ENCODE measurements at regions not wholly inside any gene's neighbourhood (a gene's known extent, or its start where the extent isn't known, plus 50 kb on each side); places are given as distances from the start of the nearest gene placed in this dataset.
"Not testable (repeated sequence)": the region's sequence is repeated elsewhere in the genome, so short reads cannot be mapped to it uniquely, and the experiment has no call there.

DNA sequence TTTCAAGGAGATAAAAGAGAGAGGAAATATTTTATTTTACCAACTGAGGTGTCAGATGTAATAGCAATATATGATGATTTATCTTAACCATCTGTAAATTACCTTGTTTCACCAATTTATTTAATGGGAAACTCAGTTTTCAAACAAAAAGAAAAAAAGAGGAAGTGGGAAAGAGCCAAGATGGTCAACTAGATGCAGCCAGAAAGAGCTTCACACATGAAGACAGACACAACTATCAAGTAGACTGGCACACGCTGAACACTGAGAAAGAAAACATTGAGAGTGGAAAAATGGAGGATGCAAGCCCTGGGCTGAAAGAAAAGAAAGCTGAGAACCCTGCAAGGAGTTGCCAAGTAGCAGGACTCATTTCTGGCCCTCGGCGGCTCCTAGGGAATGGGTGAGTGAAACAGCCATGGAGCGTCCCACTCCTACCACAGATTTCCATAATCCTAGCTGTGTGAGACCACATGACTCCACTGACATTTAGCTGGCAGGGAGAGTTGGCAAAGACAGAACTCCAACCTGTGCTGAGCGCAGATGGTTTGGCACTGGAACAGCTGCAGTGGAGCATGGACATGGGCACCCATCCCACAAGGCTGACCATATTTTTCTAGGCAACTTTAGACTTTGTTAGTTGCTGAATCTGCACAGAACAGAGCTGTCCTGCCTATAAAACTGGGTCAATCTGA, 409.3 kb downstream of the FAM47B start:
- Mint-ChIP-seq H3K27me3 (no peaks in the 10 kb centered on the region), H3K36me3 (no peaks in the 10 kb centered on the region), H3K4me3 (no peak overlapping the region), H3K9me3 (peaks cover 13% of the 10 kb centered on the region), H3K27ac (no peak overlapping the region), H3K4me1 (ENCODE audit: low read depth in 2 of 2) (no peaks in the 10 kb centered on the region)
- DNase-seq (ENCODE audit: low spot score) (no peak), ATAC-seq (no peak)

- ATAC-seq (no peak), DNase-seq (ENCODE audit: low spot score) (no peak)
- Mint-ChIP-seq H3K27ac (no peak overlapping the region), H3K36me3 (no peaks in the 10 kb centered on the region), H3K9me3 (peaks cover 14% of the 10 kb centered on the region), H3K4me3 (no peak overlapping the region), H3K4me1 (ENCODE audit: low read depth in 2 of 2) (no peaks in the 10 kb centered on the region), H3K27me3 (no peaks in the 10 kb centered on the region)
These were observed 415.1 kb downstream of the FAM47B start for GRCh38 chrX:35357656-35358055.

GRCh38 chrX:35362866-35363265, 420.3 kb downstream of the FAM47B start:
- H3K4me3 Mint-ChIP-seq: no peak overlapping the region
- H3K36me3 Mint-ChIP-seq: no peaks in the 10 kb centered on the region
- ATAC-seq (no peak), DNase-seq (ENCODE audit: low spot score) (no peak)
- H3K27me3 Mint-ChIP-seq: no peaks in the 10 kb centered on the region
- no peaks in the 10 kb centered on the region for H3K4me1 Mint-ChIP-seq (ENCODE audit: low read depth in 2 of 2)
- peaks cover 5% of the 10 kb centered on the region for H3K9me3 Mint-ChIP-seq
- H3K27ac Mint-ChIP-seq: no peak overlapping the region

DNA sequence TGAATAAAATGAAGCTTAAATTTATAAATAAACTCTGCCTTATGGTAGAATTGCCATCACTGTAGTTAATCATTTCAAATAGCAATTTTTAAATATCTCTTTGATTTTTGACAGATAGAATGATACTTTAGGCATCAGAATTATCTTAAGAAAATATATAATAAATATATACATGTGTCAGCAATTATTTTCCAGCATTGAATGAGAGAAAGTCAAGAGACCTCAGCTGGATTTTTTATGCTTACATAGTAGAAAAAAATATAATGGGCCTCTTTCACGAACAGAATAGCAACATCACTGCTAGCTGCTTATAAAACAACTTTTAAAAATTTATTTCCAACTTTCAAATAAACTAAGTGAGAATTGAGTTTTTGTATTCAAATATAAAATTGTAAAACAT, 424.0 kb upstream of the MAGEB16 start:
- Mint-ChIP-seq H3K27ac (no peak overlapping the region), H3K36me3 (no peaks in the 10 kb centered on the region), H3K4me3 (no peak overlapping the region), H3K9me3 (peaks cover 4% of the 10 kb centered on the region), H3K27me3 (no peaks in the 10 kb centered on the region), H3K4me1 (ENCODE audit: low read depth in 2 of 2) (no peaks in the 10 kb centered on the region)
- DNase-seq (ENCODE audit: low spot score): no peak
- ATAC-seq: no peak

DNA sequence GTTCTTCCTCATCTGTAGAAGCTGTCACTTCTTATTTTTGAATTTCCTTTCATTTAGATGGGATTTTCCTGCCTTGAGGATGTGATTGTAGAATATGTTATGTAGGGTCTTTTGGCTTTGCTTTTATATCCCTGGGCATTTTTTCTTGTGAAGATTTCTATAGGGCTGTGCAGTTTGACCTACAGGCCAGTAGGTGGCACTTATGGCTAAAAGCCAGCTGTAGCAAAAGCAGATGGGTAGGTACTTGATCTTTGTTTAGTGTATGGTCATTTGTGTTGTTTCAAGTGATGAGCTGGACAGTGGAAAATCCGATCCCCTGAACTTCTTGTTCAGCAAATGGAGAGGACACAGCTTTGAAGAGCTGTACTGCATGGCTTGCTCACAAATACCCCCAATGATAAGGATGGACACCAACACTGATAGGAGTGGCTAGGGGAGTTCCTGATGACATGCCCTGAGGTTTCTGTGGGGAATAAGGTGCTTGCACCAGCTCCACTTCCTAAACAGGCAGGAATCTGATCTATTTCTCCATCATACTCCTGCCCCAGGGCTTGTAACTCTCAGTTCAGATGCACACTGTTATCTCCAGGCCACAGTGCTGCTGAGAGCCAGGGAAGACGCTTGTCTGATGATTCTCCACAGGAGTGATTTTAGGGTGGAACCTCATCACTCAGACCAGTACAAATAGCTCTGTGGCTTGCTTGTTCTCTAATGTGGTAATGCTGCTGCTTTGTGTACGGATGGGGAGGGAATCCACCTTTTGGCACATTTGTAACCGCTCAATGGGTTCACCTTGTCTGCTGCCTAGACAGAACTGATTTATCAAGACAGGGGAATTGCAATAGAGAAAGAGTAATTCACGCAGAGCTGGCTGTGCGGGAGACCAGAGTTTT, 417.1 kb upstream of the MAGEB16 start:
- no peaks in the 10 kb centered on the region for H3K36me3 Mint-ChIP-seq
- H3K4me3 Mint-ChIP-seq: no peak overlapping the region
- peaks cover 3% of the 10 kb centered on the region for H3K9me3 Mint-ChIP-seq
- no peak for ATAC-seq
- no peaks in the 10 kb centered on the region for H3K4me1 Mint-ChIP-seq (ENCODE audit: low read depth in 2 of 2)
- DNase-seq (ENCODE audit: low spot score): no peak
- H3K27ac Mint-ChIP-seq: no peak overlapping the region
- no peaks in the 10 kb centered on the region for H3K27me3 Mint-ChIP-seq

GRCh38 chrX:35381709-35382108, 416.4 kb upstream of the MAGEB16 start:
- not testable (repeated sequence) for ATAC-seq; H3K36me3 Mint-ChIP-seq; H3K27ac Mint-ChIP-seq; H3K4me3 Mint-ChIP-seq; H3K9me3 Mint-ChIP-seq; H3K4me1 Mint-ChIP-seq (ENCODE audit: low read depth in 2 of 2); H3K27me3 Mint-ChIP-seq; DNase-seq (ENCODE audit: low spot score)

DNA sequence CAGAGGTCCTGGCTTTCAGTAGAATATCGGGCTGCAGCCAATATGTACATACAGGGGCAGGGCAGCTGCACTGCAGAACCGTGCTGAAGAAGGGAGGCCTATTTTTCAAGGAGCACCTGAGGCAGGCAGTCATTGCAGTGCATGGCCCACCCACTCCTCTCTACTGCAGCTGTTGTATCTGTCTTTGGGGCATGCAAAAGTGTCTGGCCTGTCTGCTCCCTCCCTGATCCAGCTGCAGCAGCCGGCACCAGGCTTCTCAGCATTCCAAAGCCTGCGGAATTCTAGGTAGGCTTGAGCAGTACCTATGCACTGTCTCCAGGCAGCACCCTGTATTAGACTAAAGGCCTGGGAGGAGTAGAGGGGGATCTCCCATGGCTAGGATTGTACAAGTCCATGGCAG, 415.2 kb upstream of the MAGEB16 start:
- no peaks in the 10 kb centered on the region for H3K9me3 Mint-ChIP-seq

DNA sequence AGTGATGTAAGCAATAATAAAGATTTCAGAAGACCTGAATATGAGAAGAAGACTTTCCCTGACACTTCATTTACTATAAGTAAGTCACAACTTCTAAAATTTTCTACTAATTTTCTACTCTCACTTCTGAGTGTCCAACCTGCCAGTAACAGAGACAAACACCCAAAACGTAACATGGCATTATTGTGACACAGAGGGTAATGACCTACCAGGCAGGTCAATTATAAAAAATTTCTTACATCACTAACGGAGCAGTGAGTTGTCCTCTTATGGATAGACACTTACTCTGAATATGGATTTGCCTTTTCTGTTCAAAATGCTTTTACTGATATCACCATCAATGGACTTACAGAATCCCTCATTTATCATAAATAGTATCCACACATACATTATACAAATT, 405.9 kb upstream of the MAGEB16 start:
- no peak overlapping the region for H3K4me3 Mint-ChIP-seq
- H3K9me3 Mint-ChIP-seq: peaks cover 4% of the 10 kb centered on the region
- H3K27ac Mint-ChIP-seq: no peak overlapping the region
- no peak for ATAC-seq
- H3K36me3 Mint-ChIP-seq: no peaks in the 10 kb centered on the region
- no peaks in the 10 kb centered on the region for H3K27me3 Mint-ChIP-seq
- no peaks in the 10 kb centered on the region for H3K4me1 Mint-ChIP-seq (ENCODE audit: low read depth in 2 of 2)
- DNase-seq (ENCODE audit: low spot score): no peak

More for the DNA sequence above, 415.2 kb upstream of the MAGEB16 start:
- Mint-ChIP-seq H3K4me3 (no peak overlapping the region), H3K4me1 (ENCODE audit: low read depth in 2 of 2) (no peaks in the 10 kb centered on the region), H3K36me3 (no peaks in the 10 kb centered on the region), H3K27me3 (no peaks in the 10 kb centered on the region), H3K27ac (no peak overlapping the region)
- DNase-seq (ENCODE audit: low spot score) (no peak), ATAC-seq (no peak)

DNA sequence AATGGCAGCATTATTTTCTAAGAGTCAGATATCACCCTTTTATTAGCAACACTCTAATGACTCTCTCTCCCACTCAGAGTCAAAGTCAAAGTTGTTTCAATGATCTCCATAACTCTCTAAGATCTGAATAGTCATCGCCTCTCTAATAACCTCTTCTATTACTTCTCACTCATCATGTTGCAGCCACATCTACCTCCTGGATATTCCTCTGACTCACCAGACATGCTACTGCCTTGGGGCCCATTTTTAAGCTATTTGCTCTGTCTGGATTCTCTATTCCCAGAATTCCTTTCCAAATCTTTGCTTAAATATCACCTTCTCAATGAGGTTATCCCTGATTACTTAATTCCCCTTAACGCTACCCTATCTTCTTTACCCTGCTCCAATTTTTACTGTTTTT, 391.8 kb upstream of the MAGEB16 start:
- Mint-ChIP-seq H3K4me3 (no peak overlapping the region), H3K4me1 (ENCODE audit: low read depth in 2 of 2) (no peaks in the 10 kb centered on the region), H3K9me3 (peaks cover 7% of the 10 kb centered on the region), H3K36me3 (no peaks in the 10 kb centered on the region), H3K27ac (no peak overlapping the region), H3K27me3 (no peaks in the 10 kb centered on the region)
- DNase-seq (ENCODE audit: low spot score) (no peak), ATAC-seq (no peak)

- ATAC-seq (no peak), DNase-seq (ENCODE audit: low spot score) (no peak)
- Mint-ChIP-seq H3K27ac (no peak overlapping the region), H3K4me3 (no peak overlapping the region), H3K9me3 (peaks cover 8% of the 10 kb centered on the region), H3K4me1 (ENCODE audit: low read depth in 2 of 2) (no peaks in the 10 kb centered on the region), H3K27me3 (no peaks in the 10 kb centered on the region), H3K36me3 (no peaks in the 10 kb centered on the region)
These were observed 381.4 kb upstream of the MAGEB16 start for GRCh38 chrX:35416782-35417181.

GRCh38 chrX:35432056-35432455, 366.1 kb upstream of the MAGEB16 start:
- Mint-ChIP-seq H3K27ac (no peak overlapping the region), H3K36me3 (no peaks in the 10 kb centered on the region), H3K4me1 (ENCODE audit: low read depth in 2 of 2) (no peaks in the 10 kb centered on the region), H3K4me3 (no peak overlapping the region), H3K27me3 (no peaks in the 10 kb centered on the region), H3K9me3 (peaks cover 3% of the 10 kb centered on the region)
- no peak for ATAC-seq
- DNase-seq (ENCODE audit: low spot score): no peak

DNA sequence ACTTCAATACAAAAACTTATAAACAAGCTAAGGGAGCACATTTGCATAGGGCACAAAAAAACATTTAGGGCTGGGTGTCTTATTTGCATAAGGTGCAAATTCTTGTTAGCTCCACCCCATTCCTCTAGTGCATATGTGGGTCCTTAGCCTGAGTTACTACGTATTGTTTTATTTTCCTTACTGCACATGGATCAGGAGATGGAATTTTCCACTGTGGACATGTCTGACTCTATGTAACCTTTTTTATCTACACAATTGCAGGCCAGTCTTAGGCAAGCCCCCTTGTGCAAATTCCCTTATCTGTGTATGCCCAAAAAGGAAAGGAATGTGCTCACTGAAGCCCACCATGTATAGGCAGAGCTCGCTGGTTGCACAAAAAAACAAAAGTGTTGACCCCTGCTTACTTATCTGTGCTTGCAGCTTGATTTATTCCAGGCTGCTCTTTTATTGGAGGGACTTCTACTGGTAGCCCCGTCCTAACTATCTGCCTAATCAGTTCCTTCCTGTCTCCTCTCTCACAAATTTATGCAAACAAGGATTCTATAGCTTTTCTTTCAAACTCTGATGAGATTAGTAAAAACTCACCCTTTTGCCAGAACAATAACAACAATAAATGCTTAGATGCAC, 359.0 kb upstream of the MAGEB16 start:
- H3K4me1 Mint-ChIP-seq (ENCODE audit: low read depth in 2 of 2): no peaks in the 10 kb centered on the region
- no peaks in the 10 kb centered on the region for H3K9me3 Mint-ChIP-seq
- no peak overlapping the region for H3K4me3 Mint-ChIP-seq
- DNase-seq (ENCODE audit: low spot score): no peak
- no peak overlapping the region for H3K27ac Mint-ChIP-seq
- no peak for ATAC-seq
- no peaks in the 10 kb centered on the region for H3K36me3 Mint-ChIP-seq
- H3K27me3 Mint-ChIP-seq: no peaks in the 10 kb centered on the region

DNA sequence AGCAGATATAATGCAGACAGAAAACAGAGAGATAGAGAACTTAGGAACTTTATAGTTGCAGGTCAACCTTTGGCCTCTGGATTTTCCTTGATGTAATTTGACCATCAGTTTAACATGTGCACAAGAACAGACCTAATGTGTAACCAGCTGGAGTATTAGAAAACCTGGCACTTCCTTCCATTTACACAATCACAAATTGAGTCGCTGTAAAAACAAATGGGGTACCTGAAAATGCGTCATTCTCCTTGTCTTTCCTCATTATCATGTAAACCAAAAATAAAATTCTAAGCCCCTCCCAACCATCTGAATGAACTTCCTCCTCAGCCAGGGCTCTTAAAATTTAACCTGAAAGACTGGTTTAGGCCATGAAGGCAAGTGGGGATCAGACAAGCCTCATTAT, 358.4 kb upstream of the MAGEB16 start:
- H3K27ac Mint-ChIP-seq: no peak overlapping the region

GRCh38 chrX:35442421-35442820, 355.7 kb upstream of the MAGEB16 start:
- H3K27me3 Mint-ChIP-seq: no peaks in the 10 kb centered on the region
- H3K36me3 Mint-ChIP-seq: no peaks in the 10 kb centered on the region
- no peak overlapping the region for H3K4me3 Mint-ChIP-seq
- H3K4me1 Mint-ChIP-seq (ENCODE audit: low read depth in 2 of 2): no peaks in the 10 kb centered on the region
- no peak for DNase-seq (ENCODE audit: low spot score)
- H3K9me3 Mint-ChIP-seq: no peaks in the 10 kb centered on the region
- no peak for ATAC-seq
- no peak overlapping the region for H3K27ac Mint-ChIP-seq

More for the DNA sequence above, 358.4 kb upstream of the MAGEB16 start:
- H3K27me3 Mint-ChIP-seq: no peaks in the 10 kb centered on the region
- no peak for ATAC-seq
- no peaks in the 10 kb centered on the region for H3K36me3 Mint-ChIP-seq
- H3K9me3 Mint-ChIP-seq: no peaks in the 10 kb centered on the region
- no peak for DNase-seq (ENCODE audit: low spot score)
- H3K4me3 Mint-ChIP-seq: no peak overlapping the region
- H3K4me1 Mint-ChIP-seq (ENCODE audit: low read depth in 2 of 2): no peaks in the 10 kb centered on the region
